ENCODE measurements at regions not wholly inside any gene's neighbourhood (a gene's known extent, or its start where the extent isn't known, plus 50 kb on each side); places are given as distances from the start of the nearest gene placed in this dataset.

- no peak overlapping the region for H3K27ac ChIP-seq (ENCODE audit: low read depth, low read length)
- H2AFZ ChIP-seq (ENCODE audit: low read length): no peak overlapping the region
- no peaks in the 10 kb centered on the region for H4K20me1 ChIP-seq (ENCODE audit: insufficient read depth, low read length)
- H3K36me3 ChIP-seq (ENCODE audit: insufficient read depth, low read length): no peaks in the 10 kb centered on the region
- H3K4me2 ChIP-seq (ENCODE audit: insufficient read depth, low read length): no peak overlapping the region
- H3K4me3 ChIP-seq (ENCODE audit: insufficient read depth, low read length): no peak overlapping the region
- no peaks in the 10 kb centered on the region for H3K9me3 ChIP-seq (ENCODE audit: low read depth, low read length)
- no peaks in the 10 kb centered on the region for H3K27me3 ChIP-seq (ENCODE audit: insufficient read depth, low read length)
- DNase-seq (ENCODE audit: insufficient read length, low spot score, missing footprints): no peak
- H3K79me2 ChIP-seq (ENCODE audit: insufficient read depth, low read length): no peaks in the 10 kb centered on the region
- no peaks in the 10 kb centered on the region for H3K4me1 ChIP-seq (ENCODE audit: insufficient read depth, low read length)
- TF ChIP-seq CTCF (IDR thresholded peaks at IDR 0.05; ENCODE audit: extremely low read depth, low read depth, low read length): no peak
Measured at GRCh38 chr18:50473881-50474280, 86.0 kb upstream of the MAPK4 start.

GRCh38 chr18:50475538-50476193 is 84.2 kb upstream of the MAPK4 start:
- Histone ChIP-seq H4K20me1 (ENCODE audit: insufficient read depth, low read length) (no peaks in the 10 kb centered on the region), H3K27ac (ENCODE audit: low read depth, low read length) (no peak overlapping the region), H3K79me2 (ENCODE audit: insufficient read depth, low read length) (no peaks in the 10 kb centered on the region), H3K36me3 (ENCODE audit: insufficient read depth, low read length) (no peaks in the 10 kb centered on the region), H3K27me3 (ENCODE audit: insufficient read depth, low read length) (no peaks in the 10 kb centered on the region), H3K4me1 (ENCODE audit: insufficient read depth, low read length) (no peaks in the 10 kb centered on the region), H3K9me3 (ENCODE audit: low read depth, low read length) (no peaks in the 10 kb centered on the region), H3K4me3 (ENCODE audit: insufficient read depth, low read length) (no peak overlapping the region), H3K4me2 (ENCODE audit: insufficient read depth, low read length) (no peak overlapping the region), H2AFZ (ENCODE audit: low read length) (no peak overlapping the region)
- no peak for TF ChIP-seq CTCF (IDR thresholded peaks at IDR 0.05; ENCODE audit: extremely low read depth, low read depth, low read length)
- DNase-seq (ENCODE audit: insufficient read length, low spot score, missing footprints): no peak

DNA sequence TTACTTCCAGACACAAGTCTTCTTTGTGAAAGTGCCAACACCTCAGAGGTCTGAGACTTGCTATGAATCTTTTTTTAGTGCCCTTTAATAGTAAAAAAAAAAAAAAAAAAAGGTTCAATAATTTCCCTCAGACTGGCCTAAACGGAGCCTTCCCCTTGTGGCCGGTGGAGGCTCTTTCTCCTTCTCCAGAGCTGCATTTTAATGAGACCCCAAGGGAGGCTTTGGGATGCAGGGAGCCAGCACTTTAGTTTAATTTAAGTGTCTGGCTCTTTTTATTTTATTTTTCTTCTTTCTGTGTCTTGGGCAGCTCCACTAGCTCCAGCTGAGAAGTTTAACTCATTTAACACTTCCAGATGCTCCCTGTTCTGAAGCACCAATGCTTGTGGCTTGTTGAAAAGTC is 67.8 kb upstream of the MAPK4 start:
- H3K27ac ChIP-seq (ENCODE audit: low read depth, low read length): no peak overlapping the region

GRCh38 chr18:50494569-50494968 is 65.3 kb upstream of the MAPK4 start:
- no peaks in the 10 kb centered on the region for H3K27me3 ChIP-seq (ENCODE audit: insufficient read depth, low read length)
- H3K4me3 ChIP-seq (ENCODE audit: insufficient read depth, low read length): no peak overlapping the region

More for the DNA sequence above, 67.8 kb upstream of the MAPK4 start:
- H3K79me2 ChIP-seq (ENCODE audit: insufficient read depth, low read length): no peaks in the 10 kb centered on the region
- no peak for TF ChIP-seq CTCF (IDR thresholded peaks at IDR 0.05; ENCODE audit: extremely low read depth, low read depth, low read length)
- H3K4me3 ChIP-seq (ENCODE audit: insufficient read depth, low read length): no peak overlapping the region
- H3K4me1 ChIP-seq (ENCODE audit: insufficient read depth, low read length): no peaks in the 10 kb centered on the region
- no peaks in the 10 kb centered on the region for H3K27me3 ChIP-seq (ENCODE audit: insufficient read depth, low read length)
- no peak for DNase-seq (ENCODE audit: insufficient read length, low spot score, missing footprints)
- H4K20me1 ChIP-seq (ENCODE audit: insufficient read depth, low read length): no peaks in the 10 kb centered on the region
- no peak overlapping the region for H2AFZ ChIP-seq (ENCODE audit: low read length)
- H3K36me3 ChIP-seq (ENCODE audit: insufficient read depth, low read length): no peaks in the 10 kb centered on the region
- H3K9me3 ChIP-seq (ENCODE audit: low read depth, low read length): no peaks in the 10 kb centered on the region
- no peak overlapping the region for H3K4me2 ChIP-seq (ENCODE audit: insufficient read depth, low read length)

More at GRCh38 chr18:50494569-50494968, 65.3 kb upstream of the MAPK4 start:
- Histone ChIP-seq H3K4me2 (ENCODE audit: insufficient read depth, low read length) (no peak overlapping the region), H3K27ac (ENCODE audit: low read depth, low read length) (no peak overlapping the region), H3K4me1 (ENCODE audit: insufficient read depth, low read length) (no peaks in the 10 kb centered on the region), H4K20me1 (ENCODE audit: insufficient read depth, low read length) (no peaks in the 10 kb centered on the region), H2AFZ (ENCODE audit: low read length) (no peak overlapping the region), H3K9me3 (ENCODE audit: low read depth, low read length) (no peaks in the 10 kb centered on the region), H3K36me3 (ENCODE audit: insufficient read depth, low read length) (no peaks in the 10 kb centered on the region), H3K79me2 (ENCODE audit: insufficient read depth, low read length) (no peaks in the 10 kb centered on the region)
- no peak for TF ChIP-seq CTCF (IDR thresholded peaks at IDR 0.05; ENCODE audit: extremely low read depth, low read depth, low read length)
- no peak for DNase-seq (ENCODE audit: insufficient read length, low spot score, missing footprints)

Data from osteoblast (primary cell).